GM21723 (cell line): ENCODE measurements at regions not wholly inside any gene's neighbourhood (a gene's known extent, or its start where the extent isn't known, plus 50 kb on each side); places are given as distances from the start of the nearest gene placed in this dataset.
"Not testable (repeated sequence)": the region's sequence is repeated elsewhere in the genome, so short reads cannot be mapped to it uniquely, and the experiment has no call there.

Source experiments
- ATAC-seq: cut with Tn5 transposase; IDR thresholded peaks from one replicate; pipeline ENCODE4 v1.9.1; 2021; ENCODE audit warnings: mild to moderate bottlenecking, moderate library complexity; ENCODE audit not compliant: unreplicated experiment

DNA sequence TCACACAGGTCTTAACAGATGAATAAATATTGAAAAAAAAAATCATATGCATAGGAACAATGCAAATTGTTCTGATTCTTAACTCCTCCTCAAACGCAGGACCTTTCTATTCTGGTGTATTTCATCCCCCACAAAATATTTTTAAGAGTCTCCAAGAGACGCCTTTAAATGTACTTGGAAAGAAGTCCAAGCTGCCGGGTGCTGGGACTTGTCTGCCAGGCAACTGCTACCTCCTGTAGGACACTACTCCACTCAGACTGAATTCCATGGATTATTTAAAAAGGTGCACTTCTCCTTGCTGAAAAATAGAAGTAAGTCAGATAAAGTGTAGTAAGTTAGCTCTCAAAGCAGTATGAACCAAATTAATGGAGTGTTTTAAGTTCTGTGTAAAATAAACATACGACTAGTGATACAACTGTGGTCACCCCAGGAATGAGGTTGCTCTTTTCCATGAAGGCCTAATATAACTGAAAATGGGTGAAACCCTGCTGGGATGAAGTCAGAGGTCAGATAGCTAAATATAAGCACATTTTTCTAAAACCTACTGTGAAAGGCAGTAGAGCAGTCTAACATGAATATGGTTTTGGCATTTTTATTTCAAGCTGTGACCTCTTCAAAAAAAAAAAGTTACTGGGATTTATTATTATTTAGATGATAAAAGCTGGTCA, 189.2 kb upstream of the PBX1 start:
- ATAC-seq: no peak

DNA sequence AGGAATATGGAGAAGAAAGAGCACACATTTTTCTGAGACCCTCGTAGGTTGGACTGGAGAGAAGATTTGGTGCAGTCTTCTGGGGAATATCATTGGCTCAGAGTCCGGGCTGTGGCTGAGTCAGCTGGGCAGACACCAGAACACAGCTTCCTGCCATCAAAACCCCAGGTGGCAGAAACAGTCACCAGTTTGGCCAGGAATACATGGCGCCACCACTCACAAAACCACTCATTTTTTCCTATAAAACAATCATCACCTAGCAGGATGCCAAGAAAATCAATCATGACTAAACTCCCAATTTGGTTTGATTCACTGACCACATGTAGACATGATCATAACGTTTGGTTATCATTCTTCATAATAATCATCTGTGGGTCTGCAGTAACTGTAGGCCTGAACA, 178.1 kb upstream of the PBX1 start:
- no peak for ATAC-seq

DNA sequence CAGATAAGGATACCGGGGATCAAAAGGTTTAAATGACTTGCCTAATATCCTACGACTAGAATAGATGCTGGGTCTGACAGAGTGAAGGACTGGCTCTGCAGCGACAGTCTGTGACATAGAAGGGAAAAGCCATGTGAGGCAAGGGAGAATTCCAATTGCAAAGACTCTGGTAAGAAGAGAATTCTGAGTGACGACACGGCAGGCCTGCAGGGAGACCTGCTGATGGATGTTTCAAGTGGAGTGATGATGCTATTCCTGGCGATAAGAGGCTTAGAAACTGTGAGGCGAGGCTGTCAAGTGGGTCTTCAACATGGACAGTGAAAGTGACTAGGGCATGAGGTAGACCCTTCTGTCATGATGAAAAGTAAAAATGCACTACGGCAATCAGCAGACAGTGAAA, 176.6 kb upstream of the PBX1 start:
- no peak for ATAC-seq

DNA sequence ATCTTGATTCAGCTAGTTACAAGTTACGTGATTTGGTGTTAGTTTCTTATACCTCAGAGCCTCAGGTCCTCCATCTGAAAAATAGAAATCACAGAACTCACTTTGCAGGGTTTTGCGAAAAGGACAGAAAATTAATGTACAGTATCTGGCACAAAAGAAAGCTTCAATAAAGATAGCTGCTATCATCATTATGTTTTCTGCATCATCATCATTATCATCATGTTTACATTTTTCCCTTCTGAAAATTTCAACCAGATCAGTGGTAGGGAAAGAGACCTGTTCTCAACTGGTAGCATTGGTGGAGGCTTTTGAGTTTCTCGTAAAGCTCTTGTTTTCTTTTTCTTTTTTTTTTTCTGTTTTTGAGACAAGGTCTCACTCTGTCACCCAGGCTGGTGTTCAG, 174.7 kb upstream of the PBX1 start:
- no peak for ATAC-seq

DNA sequence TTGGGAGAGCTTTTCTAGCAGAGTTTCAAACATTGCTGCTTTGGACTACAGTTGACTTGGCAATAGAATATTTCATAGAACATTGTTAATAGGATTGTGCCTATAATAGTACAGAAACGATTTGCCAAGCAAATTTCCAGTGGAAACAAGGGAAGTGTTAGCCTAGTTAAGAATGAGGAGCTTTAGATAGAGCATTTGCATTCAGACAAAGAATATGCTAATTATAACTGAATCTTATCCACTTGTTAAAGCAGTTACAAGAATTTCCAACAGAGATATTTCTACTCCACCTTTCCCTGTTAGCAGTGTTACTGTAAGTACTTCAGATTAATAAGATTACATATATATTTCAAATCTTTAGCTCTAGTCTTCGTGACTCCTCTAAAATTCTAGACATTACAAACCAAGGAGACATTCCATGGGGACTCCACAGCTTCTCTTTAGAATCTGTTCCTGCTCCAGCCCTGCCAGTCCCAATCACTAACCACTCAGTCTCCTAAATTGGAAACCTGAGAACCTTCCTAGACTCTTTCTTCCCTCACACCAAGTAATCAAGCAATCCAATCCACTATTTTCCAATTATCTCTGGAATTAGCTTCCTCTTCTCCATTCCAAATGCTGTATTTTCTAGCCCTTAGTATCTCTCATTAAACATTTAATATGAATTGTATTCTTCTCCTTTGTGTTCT, 141.8 kb upstream of the PBX1 start:
- ATAC-seq: no peak

DNA sequence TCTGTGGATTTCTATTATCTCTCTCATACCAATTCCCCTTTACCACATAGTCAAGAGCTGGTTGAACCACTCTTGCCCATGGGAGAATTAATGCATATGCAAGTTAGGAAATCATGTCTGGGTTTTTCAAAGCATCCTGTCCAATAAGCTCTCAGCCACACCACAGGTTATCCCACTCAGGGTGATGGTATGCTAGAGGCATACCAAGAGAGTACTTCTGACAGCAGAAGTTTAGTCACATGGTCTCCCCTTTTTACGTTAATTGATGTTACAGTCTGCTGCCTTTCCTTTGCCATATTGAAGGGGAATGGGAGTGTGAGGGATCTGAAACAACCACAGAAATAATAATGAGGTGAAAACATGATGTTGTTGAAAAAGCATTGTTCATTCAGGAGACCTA, 135.8 kb upstream of the PBX1 start:
- no peak for ATAC-seq

DNA sequence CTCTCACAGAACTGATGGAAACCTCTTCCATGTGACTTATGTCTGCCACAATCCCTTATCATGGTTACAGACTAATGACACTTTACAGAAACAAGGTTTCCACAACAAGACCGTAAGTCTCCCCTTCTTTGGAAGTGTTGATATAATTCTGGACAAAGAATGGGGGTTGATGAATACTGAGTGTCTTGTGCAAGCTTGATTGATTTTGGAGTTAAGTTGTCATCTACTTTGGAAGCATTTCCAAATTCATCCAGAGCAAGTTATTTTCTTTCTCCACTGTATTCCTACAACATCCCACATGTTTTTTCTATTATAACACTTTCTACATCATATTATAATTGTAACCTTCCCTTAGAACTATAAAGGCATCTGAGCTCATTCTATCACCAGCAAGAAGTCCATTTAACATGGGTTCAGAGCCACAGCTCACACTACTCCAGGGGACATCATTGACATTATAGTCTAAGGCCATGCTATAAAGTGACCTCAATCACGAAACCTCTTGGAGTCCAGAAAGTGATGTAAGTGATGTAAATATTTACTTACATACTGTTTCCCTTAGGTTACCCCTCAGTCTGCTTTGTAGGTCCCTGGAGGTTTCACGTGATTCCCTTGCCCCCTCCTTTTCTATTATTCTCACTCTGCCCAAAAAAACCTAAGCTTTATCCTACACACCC, 125.7 kb upstream of the PBX1 start:
- ATAC-seq: no peak

DNA sequence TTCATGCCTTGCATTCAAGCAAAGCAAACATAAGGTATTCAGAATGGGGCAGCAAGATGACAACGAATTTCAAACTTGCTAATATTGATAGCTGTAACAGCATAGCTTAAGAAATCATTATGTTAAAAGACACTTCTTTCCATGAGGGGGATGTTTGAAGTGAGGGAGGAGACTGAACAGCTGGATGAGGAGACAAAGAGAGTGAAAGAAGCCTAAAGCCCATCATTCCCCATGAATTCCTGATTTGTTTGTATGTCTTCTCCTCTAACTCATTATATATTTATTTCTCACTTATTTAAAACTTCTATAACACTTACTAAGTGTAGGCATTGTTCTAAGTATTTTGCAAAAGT, 125.2 kb upstream of the PBX1 start:
- ATAC-seq: no peak

DNA sequence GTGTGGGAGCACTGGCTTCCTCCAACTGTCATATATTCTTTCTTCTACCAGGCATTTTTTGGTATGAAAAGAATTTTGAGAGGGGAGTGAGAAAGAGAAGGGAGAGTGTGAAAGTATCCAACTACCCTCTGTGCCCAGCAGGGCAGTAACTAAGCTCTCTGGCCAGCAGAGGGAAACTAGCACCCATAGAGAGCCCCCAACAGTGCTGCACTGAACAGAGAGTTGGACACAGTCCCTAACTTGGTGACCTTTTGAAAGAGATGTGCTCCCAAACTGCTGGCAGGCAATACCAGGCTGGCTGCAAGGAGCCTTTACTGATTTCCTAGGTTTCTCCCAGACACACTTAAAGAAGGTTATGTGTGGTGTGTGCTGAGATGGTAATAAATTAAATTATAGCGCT, 118.8 kb upstream of the PBX1 start:
- ATAC-seq: no peak

DNA sequence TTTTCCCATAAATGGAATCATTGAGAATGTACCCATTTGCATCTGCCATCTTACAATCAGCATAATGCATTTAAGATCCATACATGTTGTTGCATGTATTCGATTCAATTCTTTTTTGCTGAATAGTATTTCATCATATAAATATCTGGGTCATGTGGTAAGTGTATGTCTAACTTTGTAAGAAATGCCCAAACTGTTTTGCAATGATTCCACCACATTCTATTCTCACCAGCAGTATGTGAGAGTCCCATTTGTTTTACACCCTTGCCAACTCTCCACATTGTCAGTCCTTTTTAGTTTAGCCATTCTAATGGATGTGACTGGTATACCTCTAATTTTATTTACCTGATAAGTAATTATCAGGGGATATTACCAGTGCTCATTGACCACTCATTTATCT, 115.8 kb upstream of the PBX1 start:
- ATAC-seq: no peak

DNA sequence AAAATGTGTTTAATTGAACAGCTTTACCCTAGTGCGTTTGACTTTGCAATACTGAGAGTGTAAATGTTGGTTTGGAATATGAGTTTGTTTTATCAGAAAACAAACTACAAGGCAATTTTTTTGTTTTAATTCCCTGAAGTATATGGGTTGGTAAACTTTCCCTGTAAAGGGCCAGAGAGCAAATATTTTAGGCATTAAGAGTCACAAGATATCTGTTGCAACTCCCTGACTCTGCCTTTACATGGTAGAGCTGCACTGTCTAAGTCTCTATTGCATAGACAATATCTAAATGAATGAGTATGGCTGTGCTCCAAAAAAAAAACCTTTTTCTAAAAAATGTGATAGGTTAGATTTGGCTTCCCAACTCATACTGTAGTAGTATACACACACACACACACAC, 115.1 kb upstream of the PBX1 start:
- ATAC-seq: no peak

DNA sequence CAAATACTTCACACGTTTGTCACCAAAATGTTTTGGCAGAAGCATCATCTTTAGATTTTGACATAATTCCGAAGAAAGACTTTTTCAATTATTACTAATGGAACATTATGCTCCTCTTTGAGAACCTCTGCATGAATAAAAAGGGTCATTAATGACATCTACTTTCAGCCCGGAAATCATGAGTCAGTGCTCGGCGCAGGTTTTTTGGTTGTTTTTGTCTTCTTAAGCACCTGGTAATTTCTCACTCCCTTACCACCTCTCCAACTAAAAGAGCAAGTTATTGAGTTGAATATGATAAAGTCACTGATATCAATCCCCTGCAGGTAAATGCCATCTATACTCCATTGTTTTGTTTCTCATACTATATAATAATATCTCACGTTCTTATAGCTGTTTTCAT, 113.0 kb upstream of the PBX1 start:
- ATAC-seq: no peak

DNA sequence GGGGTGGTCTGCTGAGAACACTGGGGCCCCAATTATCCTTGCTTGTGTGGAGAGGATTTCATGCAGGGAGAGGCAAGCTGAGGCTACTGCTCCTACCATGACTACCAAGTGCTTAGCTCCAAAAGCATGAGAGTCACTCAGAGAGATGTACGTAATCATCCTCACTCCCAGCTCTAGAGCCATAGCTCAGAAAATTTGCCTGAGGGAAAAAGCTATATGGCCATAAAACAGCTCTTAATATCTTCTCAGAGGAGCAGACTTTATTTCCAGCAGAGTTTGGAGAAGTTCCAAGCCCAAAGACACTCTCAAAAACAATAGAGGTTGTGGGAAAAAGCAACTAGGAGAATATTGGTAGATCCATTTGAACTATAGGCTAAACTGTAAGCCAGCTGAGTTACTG, 106.4 kb upstream of the PBX1 start:
- no peak for ATAC-seq

DNA sequence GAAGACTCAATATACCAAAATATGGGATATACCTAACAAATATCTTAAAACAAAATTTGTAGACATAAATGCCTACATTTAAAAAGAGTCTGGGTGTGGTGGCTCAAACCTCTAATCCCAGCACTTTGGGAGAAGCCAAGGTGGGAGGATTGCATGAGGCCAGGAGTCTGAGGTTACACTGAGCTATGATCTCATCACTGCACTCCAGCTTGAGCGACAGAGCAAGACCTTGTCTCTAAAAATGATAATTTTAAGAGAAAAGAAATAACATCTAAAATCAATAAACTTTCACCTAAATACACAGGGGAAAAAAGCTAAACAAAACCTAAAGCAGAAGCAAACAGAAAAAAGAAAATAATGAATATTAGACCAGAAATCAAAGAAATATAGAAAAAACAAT, 102.7 kb upstream of the PBX1 start:
- ATAC-seq: no peak

DNA sequence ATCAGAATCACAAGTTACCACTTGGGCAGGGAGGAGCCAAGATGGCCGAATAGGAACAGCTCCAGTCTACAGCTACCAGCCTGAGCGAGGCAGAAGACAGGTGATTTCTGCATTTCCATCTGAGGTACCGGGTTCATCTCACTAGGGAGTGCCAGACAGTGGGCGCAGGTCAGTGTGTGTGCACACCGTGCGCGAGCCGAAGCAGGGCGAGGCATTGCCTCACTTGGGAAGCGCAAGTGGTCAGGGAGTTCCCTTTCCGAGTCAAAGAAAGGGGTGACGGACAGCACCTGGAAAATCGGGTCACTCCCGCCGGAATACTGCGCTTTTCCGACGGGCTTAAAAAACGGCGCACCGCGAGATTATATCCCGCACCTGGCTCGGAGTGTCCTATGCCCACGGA, 99.8 kb upstream of the PBX1 start:
- not testable (repeated sequence) for ATAC-seq

DNA sequence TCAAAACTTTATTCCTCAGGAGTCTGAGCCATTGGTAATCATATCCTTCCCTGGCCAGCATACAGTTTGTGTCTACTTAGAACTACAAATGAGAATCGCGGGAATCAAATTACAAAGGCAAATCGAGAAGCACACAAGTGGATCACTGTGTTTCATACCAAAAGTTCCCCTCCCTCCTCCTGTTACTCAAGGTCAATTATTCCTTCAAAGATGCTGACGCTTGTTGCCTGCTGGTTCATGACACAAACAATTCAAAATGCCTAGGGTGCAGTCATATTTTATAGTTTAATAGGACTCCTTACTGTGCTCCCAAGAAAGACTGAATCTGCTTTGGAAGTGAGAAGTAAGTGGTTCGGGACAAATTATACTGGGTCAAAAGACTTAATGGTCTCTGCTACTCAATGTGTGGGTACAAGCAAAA, 93.0 kb upstream of the PBX1 start:
- ATAC-seq: no peak

DNA sequence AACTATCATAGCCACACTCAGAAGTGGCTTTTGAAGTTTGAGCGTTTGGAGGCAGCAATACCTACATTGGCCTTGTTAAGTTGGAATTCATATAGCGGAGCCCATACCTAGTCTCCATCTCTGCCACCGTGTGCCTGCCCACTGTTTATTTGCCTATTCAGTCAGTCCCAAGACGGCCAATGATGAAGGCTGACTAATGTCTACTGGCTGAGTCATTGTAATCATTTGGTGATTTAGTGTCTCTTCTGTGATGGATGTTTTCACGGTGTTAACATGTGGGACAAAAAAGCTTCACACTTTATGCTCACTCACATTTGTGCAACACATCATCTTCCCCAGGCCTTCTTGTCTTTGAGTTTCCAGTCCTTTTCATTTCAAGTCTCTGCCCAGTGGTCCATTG, 92.6 kb upstream of the PBX1 start:
- no peak for ATAC-seq

DNA sequence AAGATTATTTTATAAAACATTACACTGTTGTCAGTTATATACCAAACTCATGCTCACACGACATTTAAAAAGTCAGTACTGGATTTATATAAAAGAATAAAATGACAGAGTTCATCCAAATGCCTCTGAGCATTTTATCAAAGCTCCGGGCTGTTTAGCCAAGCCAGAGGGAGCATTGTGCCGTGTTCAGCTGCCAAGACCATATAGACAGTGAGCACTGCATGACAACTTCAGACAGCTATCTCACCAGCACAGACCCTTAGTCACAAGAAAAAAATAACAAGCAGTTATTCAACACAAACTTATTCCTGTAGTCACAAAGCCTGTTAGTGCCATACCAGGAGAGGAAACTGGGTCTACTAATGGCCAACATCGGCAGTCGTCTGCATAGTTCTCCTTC, 88.0 kb upstream of the PBX1 start:
- ATAC-seq: no peak

DNA sequence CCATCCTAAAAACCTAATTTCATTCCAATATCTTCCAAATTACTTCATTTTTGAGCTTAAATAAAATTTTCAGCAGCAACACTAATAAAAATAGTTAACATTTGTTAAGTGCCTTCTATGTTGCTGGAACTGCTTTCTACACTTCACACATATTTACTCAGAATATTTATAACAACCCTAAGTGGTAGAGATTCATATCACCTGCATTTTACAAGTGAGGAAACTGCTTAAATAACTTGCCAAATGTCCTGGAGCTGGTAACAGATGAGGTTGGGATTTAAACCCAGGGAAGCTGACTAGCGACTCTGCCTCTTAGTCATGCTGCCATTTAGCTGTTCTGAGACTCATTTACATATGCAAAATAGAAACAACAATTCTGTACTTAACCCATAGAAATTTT, 86.1 kb upstream of the PBX1 start:
- ATAC-seq: no peak

DNA sequence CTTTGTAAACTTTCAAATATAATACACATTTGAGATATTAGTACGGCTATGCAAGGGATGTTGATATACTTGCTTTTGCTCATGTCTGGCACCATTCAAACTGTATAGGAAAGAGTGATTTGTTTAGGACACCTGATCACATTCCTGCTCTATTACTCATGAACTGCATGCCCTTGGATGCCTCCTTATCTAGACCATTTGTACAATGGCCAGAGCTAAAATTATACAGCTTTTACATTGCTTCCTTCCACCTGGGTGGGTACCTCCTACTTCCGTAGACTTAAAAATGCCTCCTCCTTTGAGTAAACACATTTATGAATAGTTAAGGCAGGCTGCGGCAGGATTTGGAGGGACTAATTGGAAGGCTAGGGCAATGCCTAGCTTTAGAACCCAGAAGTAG, 85.4 kb upstream of the PBX1 start:
- no peak for ATAC-seq

DNA sequence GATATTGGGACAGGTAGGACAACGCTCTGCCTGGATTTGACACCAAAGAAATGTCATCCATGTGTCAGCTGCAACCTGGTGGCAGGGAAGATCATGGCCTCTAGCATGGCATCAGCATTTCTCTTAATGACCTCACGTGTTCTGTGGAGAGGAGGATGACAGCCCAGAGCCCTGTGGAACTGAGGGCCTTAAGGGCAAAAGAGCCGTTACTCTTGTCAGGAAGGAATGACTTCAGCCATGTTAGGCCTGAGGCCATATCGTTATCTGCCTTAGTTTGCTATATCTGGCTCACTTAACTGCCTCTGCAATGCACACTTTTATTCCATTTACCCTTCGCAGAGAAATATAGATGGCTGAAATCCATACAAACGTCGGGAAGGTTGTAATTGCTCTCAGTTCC, 83.2 kb upstream of the PBX1 start:
- no peak for ATAC-seq

DNA sequence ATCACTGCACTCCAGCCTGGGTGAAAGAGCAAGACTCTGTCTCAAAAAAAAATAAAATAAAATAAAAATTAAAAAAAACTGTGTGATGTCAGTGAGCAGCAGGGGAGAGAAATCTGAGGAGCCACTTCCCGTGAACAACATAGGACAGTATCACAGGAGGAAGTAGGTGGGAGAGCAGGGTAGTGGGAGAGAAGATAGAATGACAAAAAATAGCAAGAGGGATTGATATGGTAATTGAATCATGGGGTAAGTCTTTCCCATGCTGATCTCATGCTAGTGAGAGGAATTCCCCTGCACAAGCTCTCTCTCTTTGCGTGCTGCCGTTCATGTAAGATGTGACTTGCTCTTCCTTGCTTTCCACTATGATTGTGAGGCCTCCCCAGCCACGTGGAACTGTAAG, 81.6 kb upstream of the PBX1 start:
- no peak for ATAC-seq

DNA sequence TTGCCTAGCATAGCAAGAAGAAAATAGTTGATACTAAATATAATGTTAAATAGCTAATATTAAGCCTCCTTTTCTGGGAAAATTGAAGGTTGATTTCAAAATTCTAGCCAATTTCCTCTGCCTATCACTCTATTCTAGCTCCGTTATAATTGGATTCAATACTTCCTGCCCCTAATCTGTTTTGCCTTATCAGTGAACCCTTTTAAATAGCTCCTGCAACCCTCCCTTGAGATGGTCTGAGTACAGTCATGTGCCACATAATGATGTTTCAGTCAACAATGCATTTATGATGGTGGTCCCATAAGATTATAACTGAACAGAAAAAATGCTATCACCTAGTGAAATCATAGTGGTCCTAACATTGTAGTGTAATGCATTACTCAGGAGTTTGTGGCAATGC, 79.7 kb upstream of the PBX1 start:
- no peak for ATAC-seq
